WERI-Rb-1 (cell line): ENCODE measurements at regions not wholly inside any gene's neighbourhood (a gene's known extent, or its start where the extent isn't known, plus 50 kb on each side); places are given as distances from the start of the nearest gene placed in this dataset.

Source experiments
- DNase-seq: peaks from one replicate; pipeline ENCODE4 v3.0.0-alpha.2; 2020
- H3K27ac ChIP-seq: fragments of 250-450 bp; sonication (Bioruptor Pico); 2 replicates; pipeline ENCODE4 v1.5.1; 2020; ENCODE audit warnings: mild to moderate bottlenecking, moderate library complexity
- H3K27me3 ChIP-seq: fragments of 250-450 bp; sonication (Bioruptor Pico); 2 replicates; pipeline ENCODE4 v1.5.1; 2021; ENCODE audit warnings: mild to moderate bottlenecking, low read depth, moderate library complexity; ENCODE audit not compliant: insufficient read depth, severe bottlenecking
- H3K36me3 ChIP-seq: fragments of 250-450 bp; sonication (Bioruptor Pico); 2 replicates; pipeline ENCODE4 v1.5.1; 2020; ENCODE audit warnings: mild to moderate bottlenecking, moderate library complexity
- H3K4me3 ChIP-seq: 2 replicates; pipeline ENCODE4 v1.5.1; 2011; ENCODE audit warnings: low read depth, mild to moderate bottlenecking, control low read depth, low read length
- H3K9me3 ChIP-seq: fragments of 250-450 bp; sonication (Bioruptor Pico); 2 replicates; pipeline ENCODE4 v1.5.1; 2021; ENCODE audit warnings: mild to moderate bottlenecking, moderate library complexity; ENCODE audit not compliant: severe bottlenecking
- TF ChIP-seq, protein P1 (sequence below): IDR thresholded peaks from 2 replicates; pipeline ENCODE4 v1.5.1; 2011; ENCODE audit warnings: low read depth, mild to moderate bottlenecking, control low read depth, inconsistent platforms, low read length

GRCh38 chrX:27883468-27884092, 75.8 kb downstream of the MAGEB10 start:
- peaks cover 4% of the 10 kb centered on the region for H3K27me3 ChIP-seq
- H3K9me3 ChIP-seq, result no peaks in the 10 kb centered on the region
- H3K36me3 ChIP-seq, result no peaks in the 10 kb centered on the region
- no peak overlapping the region for H3K27ac ChIP-seq
- no peak for DNase-seq
- TF ChIP-seq, protein P1, sequence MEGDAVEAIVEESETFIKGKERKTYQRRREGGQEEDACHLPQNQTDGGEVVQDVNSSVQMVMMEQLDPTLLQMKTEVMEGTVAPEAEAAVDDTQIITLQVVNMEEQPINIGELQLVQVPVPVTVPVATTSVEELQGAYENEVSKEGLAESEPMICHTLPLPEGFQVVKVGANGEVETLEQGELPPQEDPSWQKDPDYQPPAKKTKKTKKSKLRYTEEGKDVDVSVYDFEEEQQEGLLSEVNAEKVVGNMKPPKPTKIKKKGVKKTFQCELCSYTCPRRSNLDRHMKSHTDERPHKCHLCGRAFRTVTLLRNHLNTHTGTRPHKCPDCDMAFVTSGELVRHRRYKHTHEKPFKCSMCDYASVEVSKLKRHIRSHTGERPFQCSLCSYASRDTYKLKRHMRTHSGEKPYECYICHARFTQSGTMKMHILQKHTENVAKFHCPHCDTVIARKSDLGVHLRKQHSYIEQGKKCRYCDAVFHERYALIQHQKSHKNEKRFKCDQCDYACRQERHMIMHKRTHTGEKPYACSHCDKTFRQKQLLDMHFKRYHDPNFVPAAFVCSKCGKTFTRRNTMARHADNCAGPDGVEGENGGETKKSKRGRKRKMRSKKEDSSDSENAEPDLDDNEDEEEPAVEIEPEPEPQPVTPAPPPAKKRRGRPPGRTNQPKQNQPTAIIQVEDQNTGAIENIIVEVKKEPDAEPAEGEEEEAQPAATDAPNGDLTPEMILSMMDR, result no peak
- no peak overlapping the region for H3K4me3 ChIP-seq

GRCh38 chrX:27882695-27883094, 74.9 kb downstream of the MAGEB10 start:
- DNase-seq, result no peak
- H3K36me3 ChIP-seq, result no peaks in the 10 kb centered on the region
- no peak overlapping the region for H3K27ac ChIP-seq
- TF ChIP-seq, protein P1, result no peak
- no peaks in the 10 kb centered on the region for H3K9me3 ChIP-seq
- H3K4me3 ChIP-seq, result no peak overlapping the region
- H3K27me3 ChIP-seq, result peaks cover 4% of the 10 kb centered on the region

- no peak overlapping the region for H3K4me3 ChIP-seq
- H3K9me3 ChIP-seq, result no peaks in the 10 kb centered on the region
- H3K27me3 ChIP-seq, result peaks cover 7% of the 10 kb centered on the region
- no peaks in the 10 kb centered on the region for H3K36me3 ChIP-seq
- no peak overlapping the region for H3K27ac ChIP-seq
- TF ChIP-seq, protein P1, result no peak
- DNase-seq, result no peak
Observed at GRCh38 chrX:27878862-27879261, 71.1 kb downstream of the MAGEB10 start.
